Cerebellar cortex (tissue), 1 donor: ENCODE measurements at regions not wholly inside any gene's neighbourhood (a gene's known extent, or its start where the extent isn't known, plus 50 kb on each side); places are given as distances from the start of the nearest gene placed in this dataset.
"Not testable (repeated sequence)": the region's sequence is repeated elsewhere in the genome, so short reads cannot be mapped to it uniquely, and the experiment has no call there.

Experiments
- DNase-seq: peaks from one replicate; pipeline ENCODE4 v3.0.0-alpha.2; 2015; ENCODE audit warnings: low spot score

DNA sequence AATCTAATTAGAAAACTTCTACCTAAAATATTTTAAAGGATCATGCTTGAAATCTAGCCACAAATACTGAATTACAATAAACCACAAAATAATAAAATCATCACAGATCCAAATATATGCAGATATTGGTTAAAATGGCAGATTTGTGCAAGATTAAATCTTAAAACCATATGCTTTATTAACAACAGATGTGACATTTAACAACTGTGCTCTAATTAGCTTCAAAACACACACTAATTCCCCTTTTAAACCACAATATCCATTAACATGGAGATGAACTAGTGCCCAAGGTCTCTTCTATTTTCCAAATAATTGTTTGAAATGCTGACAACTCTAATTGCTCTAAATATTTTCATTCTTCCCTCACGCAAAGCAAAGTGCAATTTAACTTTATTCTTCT is 1530.3 kb downstream of the SI start:
- DNase-seq, result no peak

DNA sequence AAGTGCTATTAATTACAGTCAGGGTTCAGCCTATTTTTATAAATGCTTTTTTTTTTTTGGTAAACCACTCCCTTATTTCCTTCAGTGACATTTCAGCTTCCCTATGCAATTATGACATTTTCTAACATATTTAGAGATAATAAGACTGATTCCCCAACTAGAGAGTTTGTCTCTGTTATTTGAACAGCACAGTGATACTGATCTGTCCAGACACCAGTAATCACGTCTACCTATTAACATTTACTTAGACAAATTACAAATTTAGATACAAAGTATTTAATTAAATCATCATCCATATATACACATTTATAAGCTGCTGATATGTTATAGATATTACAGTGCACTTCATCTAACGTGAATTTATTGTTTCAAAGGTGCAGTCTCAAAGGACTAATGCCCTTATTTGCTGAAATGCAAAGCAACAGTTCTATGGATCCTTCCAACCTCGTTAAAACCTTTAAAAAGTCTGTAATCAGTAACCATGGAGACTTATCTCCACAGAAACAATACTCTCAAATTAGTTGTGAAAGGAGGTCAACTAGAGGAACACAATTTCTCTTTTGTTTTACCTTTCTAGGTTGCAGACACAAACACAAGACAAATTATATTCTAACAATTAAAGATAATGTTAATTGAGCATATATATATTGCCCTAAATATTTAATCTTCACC is 1531.1 kb downstream of the SI start:
- DNase-seq, result no peak

GRCh38 chr3:163543662-163544061 is 1534.6 kb downstream of the SI start:
- DNase-seq, result no peak

- DNase-seq, result no peak
Observed at GRCh38 chr3:163541629-163542028, 1536.7 kb downstream of the SI start.

DNA sequence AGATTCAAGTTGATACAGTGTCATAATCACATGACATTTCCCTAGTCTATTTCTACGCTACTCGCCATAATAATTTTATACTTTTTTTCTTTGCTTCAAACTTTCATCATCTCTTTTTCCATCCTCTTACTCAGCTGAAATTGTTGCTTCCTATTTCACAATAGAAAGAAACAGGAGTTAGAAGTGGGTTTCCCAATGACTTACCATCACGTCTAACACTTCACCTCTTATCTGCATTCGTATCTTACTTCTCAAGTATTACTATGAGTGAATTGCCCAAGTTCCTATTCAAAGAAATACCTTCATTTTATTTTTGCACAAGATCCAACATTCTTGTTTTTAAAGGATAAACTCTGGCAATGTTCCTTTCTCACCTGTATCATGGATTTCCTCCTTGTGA is 1539.9 kb downstream of the SI start:
- no peak for DNase-seq

- no peak for DNase-seq
Observed at GRCh38 chr3:163533381-163533780, 1544.9 kb downstream of the SI start.

- no peak for DNase-seq
Observed at GRCh38 chr3:163523375-163523774, 1554.9 kb downstream of the SI start.

DNA sequence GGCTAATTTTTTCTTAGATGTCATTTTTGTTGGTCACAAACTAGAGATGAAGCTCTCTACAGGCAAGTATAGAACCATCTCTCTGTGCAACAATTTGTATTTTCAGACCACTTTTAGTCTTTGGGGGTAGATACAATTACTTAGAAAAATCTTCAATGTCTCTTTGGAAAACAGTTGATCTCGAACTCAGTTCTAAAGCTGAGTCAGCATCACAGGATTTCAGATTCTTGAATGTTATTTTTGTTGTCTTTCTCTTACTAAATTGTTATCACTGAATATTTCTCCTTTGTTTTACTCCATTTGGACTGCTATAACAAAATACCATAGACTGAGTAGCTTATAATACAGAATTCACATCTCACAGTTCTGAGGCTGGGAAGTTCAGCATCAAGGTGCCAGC is 1557.0 kb downstream of the SI start:
- no peak for DNase-seq

DNA sequence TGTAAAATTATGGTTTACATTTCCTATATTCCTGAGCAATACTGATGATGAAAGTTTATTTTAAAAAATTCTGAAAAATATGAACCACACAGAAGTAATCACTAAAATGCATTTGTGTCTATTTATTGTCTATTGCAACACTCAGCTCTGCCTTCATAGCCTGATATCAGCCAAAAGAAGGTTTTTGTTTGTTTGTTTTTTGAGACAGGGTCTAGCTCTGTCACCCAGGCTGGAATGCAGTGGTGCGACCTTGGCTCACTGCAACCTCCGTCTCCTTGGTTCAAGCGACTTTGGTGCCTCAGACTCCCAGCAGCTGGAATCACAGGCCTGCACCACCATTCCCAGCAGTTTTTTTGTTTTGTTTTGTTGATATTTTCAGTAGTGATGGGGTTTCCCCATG is 1560.2 kb downstream of the SI start:
- no peak for DNase-seq

- DNase-seq, result no peak
Observed at GRCh38 chr3:163513149-163513657, 1565.1 kb downstream of the SI start.

- no peak for DNase-seq
Observed at GRCh38 chr3:163508206-163508605, 1570.1 kb downstream of the SI start.

GRCh38 chr3:163504974-163505373 is 1573.3 kb downstream of the SI start:
- no peak for DNase-seq

- not testable (repeated sequence) for DNase-seq
Observed at GRCh38 chr3:163499736-163500219, 1578.5 kb downstream of the SI start.

DNA sequence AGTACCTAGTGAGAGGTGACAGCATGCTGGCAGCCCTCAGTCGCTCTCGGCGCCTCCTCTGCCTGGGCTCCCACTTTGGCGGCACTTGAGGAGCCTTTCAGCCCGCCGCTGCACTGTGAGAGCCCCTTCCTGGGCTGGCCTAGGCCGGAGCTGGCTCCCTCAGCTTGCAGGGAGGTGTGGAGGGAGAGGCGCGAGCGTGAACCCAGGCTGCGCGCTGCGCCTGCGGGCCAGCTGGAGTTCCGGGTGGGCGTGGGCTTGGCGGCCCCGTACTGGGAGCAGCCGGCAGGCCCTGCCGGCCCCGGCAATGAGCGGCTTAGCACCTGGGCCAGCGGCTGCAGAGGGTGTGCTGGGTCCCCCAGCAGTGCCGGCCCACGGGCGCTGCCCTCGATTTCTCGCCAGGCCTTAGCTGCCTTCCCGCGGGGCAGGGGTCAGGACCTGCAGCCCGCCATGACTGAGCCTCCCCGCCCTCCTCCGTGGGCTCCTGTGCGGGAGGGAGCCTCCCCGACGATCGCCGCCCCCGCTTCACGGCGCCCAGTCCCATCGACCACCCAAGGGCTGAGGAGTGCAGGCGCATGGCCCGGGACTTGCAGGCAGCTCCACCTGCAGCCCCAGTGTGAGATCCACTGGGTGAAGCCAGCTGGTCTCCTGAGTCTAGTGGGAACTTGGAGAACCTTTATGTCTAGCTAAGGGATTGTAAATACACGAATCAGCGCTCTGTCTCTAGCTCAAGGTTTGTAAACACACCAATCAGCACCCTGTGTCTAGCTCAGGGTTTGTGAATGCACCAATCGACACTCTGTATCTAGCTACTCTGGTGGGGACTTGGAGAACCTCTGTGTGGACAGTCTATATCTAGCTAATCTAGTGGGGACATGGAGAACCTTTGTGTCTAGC is 1579.2 kb downstream of the SI start:
- DNase-seq, result not testable (repeated sequence)

- no peak for DNase-seq
Observed at GRCh38 chr3:163491714-163492113, 1586.6 kb downstream of the SI start.

DNA sequence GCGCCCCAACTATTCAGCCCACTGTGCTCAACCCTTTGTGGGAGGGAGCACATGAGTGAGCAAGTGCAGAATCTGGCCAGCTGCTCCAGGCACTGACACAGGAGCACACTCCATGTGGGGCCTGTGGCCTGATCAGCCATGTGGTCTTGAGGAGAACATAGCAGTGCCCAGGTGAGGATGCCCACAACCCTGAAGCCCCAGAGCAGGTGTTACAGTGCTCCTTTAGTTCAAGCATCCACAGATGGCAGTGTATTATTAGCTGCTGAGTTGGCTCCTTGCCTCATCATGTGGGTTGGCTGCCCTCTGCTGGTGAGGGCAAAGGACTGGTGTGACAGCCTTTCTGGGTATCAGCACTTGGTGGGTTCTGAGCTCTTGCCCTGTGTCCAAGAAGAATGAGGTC is 1588.2 kb downstream of the SI start:
- DNase-seq, result peak; percentile 46

DNA sequence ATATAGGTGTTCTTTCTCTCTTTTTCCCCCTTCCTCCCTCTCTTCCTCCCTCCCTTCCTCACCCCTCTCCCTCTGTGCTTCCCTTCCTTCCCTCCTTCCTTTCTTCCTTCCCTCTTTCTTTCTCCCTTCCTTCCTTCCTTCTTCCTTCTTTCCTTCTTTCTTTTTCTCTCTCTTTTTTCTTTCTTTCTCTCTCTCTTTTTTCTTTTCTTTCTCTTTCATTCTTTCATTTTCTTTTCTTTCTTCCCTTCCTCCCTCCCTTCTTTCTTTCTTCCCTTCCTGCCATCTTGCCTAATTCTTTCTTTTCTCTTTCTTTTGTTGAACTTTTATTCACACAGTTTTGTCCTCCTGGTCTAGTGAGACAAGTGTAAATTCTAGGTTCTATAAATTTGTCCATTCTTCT is 1595.6 kb downstream of the SI start:
- no peak for DNase-seq

DNA sequence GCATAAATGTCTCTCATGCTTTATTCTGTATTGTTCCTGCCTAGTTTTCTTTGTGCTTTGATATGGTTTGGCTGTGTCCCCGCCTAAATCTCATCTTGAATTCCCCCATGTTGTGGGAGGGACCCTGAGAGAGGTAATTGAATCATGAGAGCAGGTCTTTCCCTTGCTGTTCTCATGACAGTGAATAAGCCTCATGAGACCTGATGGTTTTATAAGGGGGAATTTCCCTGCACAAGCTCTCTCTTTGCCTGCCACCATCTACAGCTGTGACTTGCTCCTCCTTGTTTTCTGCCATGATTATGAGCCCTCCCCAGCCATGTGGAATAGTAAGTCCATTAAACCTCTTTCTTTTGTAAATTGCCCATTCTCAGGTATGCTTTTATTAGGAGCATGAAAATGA is 1596.6 kb downstream of the SI start:
- DNase-seq, result no peak

GRCh38 chr3:163476179-163476578 is 1602.1 kb downstream of the SI start:
- no peak for DNase-seq

DNA sequence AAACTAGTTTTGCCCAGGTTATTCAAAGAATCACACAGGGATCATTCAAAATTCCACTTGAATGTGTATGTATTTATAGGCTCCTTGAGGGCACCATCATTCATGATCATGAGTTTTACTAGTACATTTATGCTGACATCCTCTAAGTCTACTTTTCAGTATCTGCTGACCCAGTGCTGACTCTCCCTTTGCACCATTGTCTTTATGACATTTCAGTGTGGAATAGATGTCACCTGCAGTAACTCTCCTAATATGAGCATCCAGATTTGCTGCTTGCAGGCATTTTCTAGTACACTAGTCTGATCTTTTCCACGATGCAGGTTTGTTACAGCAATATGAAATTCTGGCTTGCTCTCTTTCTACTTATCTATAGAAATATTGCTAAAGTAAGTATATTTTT is 1603.5 kb downstream of the SI start:
- DNase-seq, result no peak

GRCh38 chr3:163468531-163469335 is 1609.6 kb downstream of the SI start:
- DNase-seq, result no peak

DNA sequence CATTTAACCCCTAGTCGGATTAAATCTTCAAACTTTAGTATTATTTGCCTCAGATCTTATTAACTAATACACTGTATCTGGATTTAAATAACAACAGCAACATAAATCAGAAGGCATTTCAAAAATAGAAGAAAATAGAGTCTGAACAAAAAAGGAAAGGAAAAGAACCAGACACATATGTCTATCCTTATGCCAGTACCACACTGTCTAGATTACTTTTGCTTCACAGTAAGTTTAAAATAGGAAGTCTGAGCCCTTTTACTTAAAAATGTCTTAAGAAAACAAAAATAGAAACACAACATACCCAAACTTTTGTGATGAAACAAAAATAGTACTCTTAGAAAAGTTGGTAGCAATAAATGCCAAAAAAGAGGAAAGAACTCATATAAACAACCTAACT is 1615.8 kb downstream of the SI start:
- DNase-seq, result no peak
